Aorta (tissue), 5 donors: ENCODE measurements at regions not wholly inside any gene's neighbourhood (a gene's known extent, or its start where the extent isn't known, plus 50 kb on each side); places are given as distances from the start of the nearest gene placed in this dataset.
"Not testable (repeated sequence)": the region's sequence is repeated elsewhere in the genome, so short reads cannot be mapped to it uniquely, and the experiment has no call there.

Experiments
- ATAC-seq: fragments of 200-7000 bp; cut with Tn5 transposase; one replicate; pipeline ENCODE4 v1.9.1; 2022; ENCODE audit warnings: moderate library complexity; ENCODE audit not compliant: low FRiP score
- DNase-seq, 2 donors: peaks; one replicate each; pipeline ENCODE4 v3.0.0-alpha.2; 2020
- H3K27ac ChIP-seq, 2 donors: one replicate each; pipeline ENCODE4 v1.5.1; 2013; ENCODE audit warnings: low read length in 2 of 2, mild to moderate bottlenecking in 2 of 2, moderate library complexity in 2 of 2, control low read depth in 1 of 2, inconsistent platforms in 1 of 2, low read depth in 1 of 2
- H3K27me3 ChIP-seq, 2 donors: one replicate each; pipeline ENCODE4 v1.6.1; 2013; ENCODE audit warnings: control low read depth in 1 of 2, low read length in 1 of 2, mild to moderate bottlenecking in 1 of 2, moderate library complexity in 1 of 2; ENCODE audit not compliant: insufficient read depth in 2 of 2, control insufficient read depth in 1 of 2
- H3K36me3 ChIP-seq, 2 donors: one replicate each; pipeline ENCODE4 v1.6.1; 2013; ENCODE audit warnings: control low read depth in 1 of 2, low read length in 1 of 2, mild to moderate bottlenecking in 1 of 2; ENCODE audit not compliant: insufficient read depth in 2 of 2, control insufficient read depth in 1 of 2
- H3K4me1 ChIP-seq, 2 donors: one replicate each; pipeline ENCODE4 v1.6.1; 2013; ENCODE audit warnings: low read length in 2 of 2, control low read depth in 1 of 2, mild to moderate bottlenecking in 1 of 2, moderate library complexity in 1 of 2; ENCODE audit not compliant: insufficient read depth in 2 of 2, control insufficient read depth in 1 of 2
- H3K4me3 ChIP-seq, 2 donors: one replicate each; pipeline ENCODE4 v1.5.1; 2013; ENCODE audit warnings: low read length in 2 of 2, control low read depth in 1 of 2, mild to moderate bottlenecking in 1 of 2
- H3K9me3 ChIP-seq: one replicate; pipeline ENCODE4 v1.6.1; 2013; ENCODE audit warnings: mild to moderate bottlenecking, low read length; ENCODE audit not compliant: control insufficient read depth
- WGBS, 2 donors: extraction: QIAGEN DNeasy Blood & Tissue Kit; methylation state at CpG; one replicate each; pipeline ENCODE4 v1.1.7; 2013; 5-methylcytosine and 5-hydroxymethylcytosine counted together
- intact Hi-C, 2 donors: fragments of 100-400 bp; cut with DNase I; formaldehyde crosslinking; loops; one replicate each; pipeline versions ENCODE4 v1.14.2 to v1.15.0; 2022
- donor health status: healthy with polysubstance abuse.
- donor health status: Bipolar disorder and iron deficiency.
- donor health status: DM: no; HTN: no; CAD: no.
- donor health status: DM: no; HTN: no; CAD: no.
- donor health status: DM: yes; HTN: yes; CAD: no.

DNA sequence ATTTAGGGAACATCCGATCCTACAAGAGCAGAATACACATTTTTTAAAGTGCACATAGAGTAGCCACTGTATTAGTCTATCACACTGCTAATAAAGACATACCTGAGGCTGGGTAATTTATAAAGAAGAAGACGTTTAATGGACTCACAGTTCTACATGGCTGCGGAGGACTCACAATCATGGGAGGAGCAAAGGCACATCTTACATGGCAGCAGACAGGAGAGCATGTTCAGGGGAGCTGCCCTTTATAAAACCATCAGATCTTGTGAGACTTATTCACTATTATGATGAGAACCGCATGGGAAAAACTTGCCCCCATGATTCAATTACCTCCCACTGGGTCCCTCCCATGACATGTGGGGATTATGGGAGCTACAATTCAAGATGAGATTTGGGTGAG lies 421.5 kb downstream of the EDEM1 start:
- WGBS, 2 donors: 82 to 86% methylated on average over 4 of the region's 4 CpGs
- H3K27me3 ChIP-seq, H3K9me3 ChIP-seq, H3K27ac ChIP-seq, ATAC-seq, H3K4me3 ChIP-seq, H3K36me3 ChIP-seq, DNase-seq, intact Hi-C loops, H3K4me1 ChIP-seq: not testable (repeated sequence)

DNA sequence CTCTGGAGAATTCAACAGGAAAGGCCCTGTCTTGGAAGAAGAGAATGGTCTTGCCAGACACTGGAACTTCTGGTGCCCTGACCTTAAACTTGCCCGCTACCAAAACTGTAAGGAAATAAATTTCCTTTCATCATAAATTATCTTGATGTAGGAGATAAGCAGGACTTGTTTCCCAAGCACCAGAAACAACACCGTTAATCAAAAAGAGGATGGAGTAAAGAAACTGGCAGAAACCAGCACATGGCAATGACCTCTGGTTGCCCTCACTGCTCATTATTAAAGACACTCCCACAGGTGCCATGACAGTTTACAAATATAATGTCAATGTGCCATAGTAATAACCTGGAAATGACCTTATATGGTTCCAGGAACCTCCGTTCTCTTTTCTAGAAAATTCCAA lies 426.1 kb downstream of the EDEM1 start:
- WGBS, 2 donors: 19 to 21% methylated on average over 3 of the region's 3 CpGs
- Histone ChIP-seq H3K4me3 (no peak overlapping the region), H3K36me3 (no peaks in the 10 kb centered on the region), H3K27ac (no peak overlapping the region), H3K9me3 (no peaks in the 10 kb centered on the region), H3K4me1 (no peaks in the 10 kb centered on the region), H3K27me3 (no peaks in the 10 kb centered on the region)
- no peak for DNase-seq
- no peak for ATAC-seq
- intact Hi-C loops: no loop called here

DNA sequence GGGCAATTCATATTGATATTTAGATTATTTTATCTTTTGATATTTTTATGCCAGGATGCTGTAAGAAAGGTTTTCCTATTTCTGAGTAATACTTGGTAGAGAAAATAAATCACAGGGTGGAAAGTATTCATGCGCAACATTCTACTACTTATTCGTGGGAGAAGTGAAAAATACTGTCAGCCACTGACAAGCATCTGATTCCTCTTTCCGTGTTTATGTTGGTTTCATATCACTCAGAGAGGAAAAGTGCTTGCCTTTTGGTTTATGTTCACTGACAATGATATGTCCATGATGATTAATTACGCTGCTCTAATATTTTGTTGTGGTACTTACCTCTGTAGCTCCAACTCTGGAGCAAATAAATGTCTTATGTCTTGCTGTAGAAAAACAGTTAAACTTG lies 429.4 kb downstream of the EDEM1 start:
- ATAC-seq (no peak), DNase-seq (no peak)
- H3K27me3 ChIP-seq: no peaks in the 10 kb centered on the region
- intact Hi-C loops: no loop called here
- H3K9me3 ChIP-seq: peaks cover 2% of the 10 kb centered on the region
- no peak overlapping the region for H3K27ac ChIP-seq
- H3K4me1 ChIP-seq: no peaks in the 10 kb centered on the region
- no peaks in the 10 kb centered on the region for H3K36me3 ChIP-seq
- no peak overlapping the region for H3K4me3 ChIP-seq
- WGBS, 2 donors: 52 to 58% methylated on average over 4 of the region's 4 CpGs

DNA sequence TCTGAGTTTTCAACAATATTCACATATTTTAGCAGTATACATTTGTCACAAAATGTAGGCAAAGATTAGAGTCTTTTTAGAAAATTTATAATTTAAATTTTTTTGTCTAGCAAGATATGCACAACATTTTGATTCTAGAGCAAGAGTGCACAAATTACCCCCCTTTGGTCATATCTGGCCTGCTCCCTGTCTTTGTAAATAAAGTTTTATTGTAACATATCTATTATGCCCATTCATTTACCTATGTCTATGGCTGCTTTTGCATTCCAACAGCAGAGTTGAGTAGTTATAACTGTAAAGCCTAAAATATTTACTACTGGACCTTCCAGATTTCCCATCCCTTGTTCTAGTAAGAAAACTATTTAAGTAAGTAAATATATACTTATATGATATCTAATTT lies 430.7 kb downstream of the EDEM1 start:
- Histone ChIP-seq H3K27me3 (no peaks in the 10 kb centered on the region), H3K36me3 (no peaks in the 10 kb centered on the region), H3K4me1 (no peaks in the 10 kb centered on the region), H3K27ac (no peak overlapping the region), H3K9me3 (peaks cover 2% of the 10 kb centered on the region), H3K4me3 (no peak overlapping the region)
- ATAC-seq (no peak), DNase-seq (no peak)
- intact Hi-C loops: no loop called here

DNA sequence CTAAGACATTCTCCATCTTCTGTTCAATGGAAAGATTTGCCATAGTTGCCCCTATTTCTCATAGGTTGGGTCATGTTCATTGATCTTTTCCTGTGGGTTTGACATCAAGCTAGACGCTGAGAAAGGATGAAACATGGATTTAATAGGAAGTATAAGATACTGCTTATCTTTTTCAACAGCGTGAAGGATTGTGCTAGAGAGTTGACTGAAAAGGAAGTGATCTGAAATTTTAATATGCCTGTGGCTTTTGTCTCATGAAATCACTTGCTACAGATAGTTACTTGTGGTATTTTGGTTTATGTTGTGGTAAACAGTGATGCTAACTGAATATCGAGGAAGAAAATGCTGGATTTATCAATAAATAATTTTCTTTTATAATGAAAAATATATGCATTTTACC lies 442.9 kb downstream of the EDEM1 start:
- no peaks in the 10 kb centered on the region for H3K4me1 ChIP-seq
- H3K27me3 ChIP-seq: no peaks in the 10 kb centered on the region
- H3K36me3 ChIP-seq: no peaks in the 10 kb centered on the region
- intact Hi-C loops: no loop called here
- no peak for DNase-seq
- no peak for ATAC-seq
- no peaks in the 10 kb centered on the region for H3K9me3 ChIP-seq
- no peak overlapping the region for H3K27ac ChIP-seq
- WGBS, 2 donors: 71 to 77% methylated on average over 3 of the region's 3 CpGs
- H3K4me3 ChIP-seq: no peak overlapping the region

DNA sequence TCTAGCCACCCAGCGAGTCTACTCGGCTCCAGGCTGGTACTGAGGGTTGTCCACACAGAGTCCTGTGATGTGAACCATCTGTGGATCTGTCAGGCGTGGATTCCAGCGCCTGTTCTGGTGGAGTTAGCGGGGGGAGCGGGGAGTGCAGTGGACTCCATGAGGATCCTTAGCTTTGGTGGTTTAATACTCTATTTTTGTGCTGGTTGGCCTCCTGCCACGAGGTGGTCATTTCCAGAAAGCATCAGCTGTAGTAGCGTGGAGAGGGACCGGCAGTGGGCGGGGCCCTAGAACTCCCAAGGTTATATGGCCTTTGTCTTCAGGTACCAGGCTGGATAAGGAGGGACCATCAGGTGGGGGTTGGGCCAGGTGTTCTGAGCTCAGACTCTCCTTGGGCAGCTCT lies 446.5 kb downstream of the EDEM1 start:
- Histone ChIP-seq H3K27ac (no peak overlapping the region), H3K4me3 (no peak overlapping the region), H3K9me3 (peaks cover 1% of the 10 kb centered on the region), H3K36me3 (no peaks in the 10 kb centered on the region), H3K27me3 (no peaks in the 10 kb centered on the region), H3K4me1 (no peaks in the 10 kb centered on the region)
- intact Hi-C loops: no loop called here
- 70 to 71% methylated on average over 10 of the region's 10 CpGs for whole genome bisulfite sequencing, 2 donors
- ATAC-seq (no peak), DNase-seq (peak; percentile 29 to 58)

DNA sequence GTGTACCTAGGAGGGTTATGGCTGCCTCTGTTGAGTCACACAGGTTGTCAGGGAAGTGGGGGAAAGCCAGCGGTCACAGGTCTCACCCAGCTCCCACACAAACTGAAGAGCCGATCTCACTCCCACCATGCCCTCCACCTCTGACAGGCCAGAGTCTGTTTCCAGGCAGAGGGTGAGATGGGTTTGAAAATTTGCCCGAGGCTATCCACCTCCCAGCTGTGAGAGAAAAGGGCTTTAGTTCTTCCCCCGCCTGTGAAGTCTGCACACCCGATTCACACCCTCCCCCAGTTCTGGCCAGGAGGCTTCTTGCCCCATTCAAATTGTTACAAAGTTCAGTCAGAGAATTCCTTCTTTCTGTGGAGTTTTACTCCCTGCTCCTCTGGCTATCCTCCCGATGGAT lies 446.9 kb downstream of the EDEM1 start:
- no peaks in the 10 kb centered on the region for H3K4me1 ChIP-seq
- intact Hi-C loops: no loop called here
- no peak overlapping the region for H3K4me3 ChIP-seq
- no peak overlapping the region for H3K27ac ChIP-seq
- ATAC-seq (no peak), DNase-seq (no peak)
- H3K27me3 ChIP-seq: no peaks in the 10 kb centered on the region
- no peaks in the 10 kb centered on the region for H3K36me3 ChIP-seq
- 59 to 78% methylated on average over 6 of the region's 6 CpGs for WGBS, 2 donors
- H3K9me3 ChIP-seq: peaks cover 1% of the 10 kb centered on the region

DNA sequence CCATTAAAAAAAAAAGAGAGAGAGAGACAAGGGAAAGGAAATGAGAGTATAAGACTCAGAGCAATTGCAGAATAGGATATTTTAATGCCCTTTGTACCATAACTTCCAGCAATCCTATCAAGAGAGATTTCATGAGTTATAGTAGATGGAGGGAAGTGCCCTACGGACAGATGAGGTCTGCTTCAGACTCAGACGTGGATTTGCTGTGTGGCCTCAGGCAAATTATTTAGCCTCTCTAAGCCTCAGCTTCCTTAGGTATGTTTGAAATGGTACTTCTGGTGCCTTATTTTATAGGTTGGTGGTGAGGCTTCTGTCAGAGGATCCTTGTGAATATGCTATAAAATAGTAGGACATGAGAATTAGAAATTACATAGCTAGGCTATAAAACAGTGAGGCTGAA lies 448.2 kb downstream of the EDEM1 start:
- intact Hi-C loops: no loop called here
- no peak overlapping the region for H3K27ac ChIP-seq
- H3K4me1 ChIP-seq: no peaks in the 10 kb centered on the region
- H3K36me3 ChIP-seq: no peaks in the 10 kb centered on the region
- no peak overlapping the region for H3K4me3 ChIP-seq
- H3K27me3 ChIP-seq: no peaks in the 10 kb centered on the region
- WGBS, 2 donors: 57 to 70% methylated on average over 2 of the region's 2 CpGs
- peaks cover 3% of the 10 kb centered on the region for H3K9me3 ChIP-seq
- ATAC-seq: no peak
- DNase-seq: no peak

DNA sequence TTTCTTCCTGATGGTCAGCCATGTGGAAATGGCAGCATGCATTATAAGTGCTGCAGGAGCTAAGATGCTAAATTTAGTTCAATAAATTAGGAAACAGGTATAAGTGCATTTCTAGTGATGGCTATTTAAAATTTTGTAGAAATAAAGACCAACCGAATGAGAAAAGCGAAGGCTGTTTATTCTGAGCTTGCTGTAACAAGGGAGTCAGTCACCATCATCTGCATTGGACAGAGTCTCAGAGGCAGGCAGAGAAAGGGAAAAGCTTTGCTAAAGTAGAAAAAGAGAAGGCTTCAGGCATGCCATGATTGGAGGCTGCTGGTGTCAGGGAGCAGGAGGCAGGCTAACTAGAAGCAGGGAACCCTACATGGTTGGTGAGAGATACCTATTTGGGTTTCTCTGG lies 451.0 kb downstream of the EDEM1 start:
- no peak for DNase-seq
- Histone ChIP-seq H3K4me3 (no peak overlapping the region), H3K36me3 (no peaks in the 10 kb centered on the region), H3K27me3 (no peaks in the 10 kb centered on the region), H3K9me3 (peaks cover 3% of the 10 kb centered on the region), H3K4me1 (no peaks in the 10 kb centered on the region), H3K27ac (no peak overlapping the region)
- intact Hi-C loops: no loop called here
- 88 to 94% methylated on average over 2 of the region's 2 CpGs for WGBS, 2 donors
- ATAC-seq: no peak
